Thyroid gland (tissue), 4 donors: ENCODE measurements at regions not wholly inside any gene's neighbourhood (a gene's known extent, or its start where the extent isn't known, plus 50 kb on each side); places are given as distances from the start of the nearest gene placed in this dataset.

Experiments used
- CTCF ChIP-seq, 6 experiments: fragments of 200-600 bp in 3 of 6; fragments of 450-650 bp in 3 of 6; sonication (generic) in 3 of 6; IDR thresholded peaks; one replicate each; pipeline ENCODE4 v1.5.1; 2016 to 2019; ENCODE audit warnings: antibody characterized with exemption in 6 of 6, mild to moderate bottlenecking in 2 of 6, inconsistent platforms in 1 of 6, moderate library complexity in 1 of 6
- POLR2A ChIP-seq, 2 donors: fragments of 450-650 bp; IDR thresholded peaks; one replicate each; pipeline ENCODE4 v1.6.1; 2017; ENCODE audit warnings: antibody characterized with exemption in 2 of 2, mild to moderate bottlenecking in 2 of 2, moderate library complexity in 1 of 2

- TF ChIP-seq CTCF (IDR thresholded peaks at IDR 0.05) (no peak), POLR2A (IDR thresholded peaks at IDR 0.05) (no peak)
These were observed 317.6 kb upstream of the ZNF385D start for GRCh38 chr3:22068619-22069018.
